OCI-LY3 (cell line): ENCODE measurements at regions not wholly inside any gene's neighbourhood (a gene's known extent, or its start where the extent isn't known, plus 50 kb on each side); places are given as distances from the start of the nearest gene placed in this dataset.

Experiments
- H2AFZ ChIP-seq: fragments of 200-600, 300-600 bp; shearing (Covaris generic); 2 replicates; pipeline ENCODE4 v1.6.0; 2014; ENCODE audit warnings: antibody characterized with exemption, low read depth, low read length
- H3K27ac ChIP-seq: fragments of 200-600, 300-600 bp; sonication (generic); 2 replicates; pipeline ENCODE4 v1.5.1; 2014; ENCODE audit warnings: mild to moderate bottlenecking, low read length, moderate library complexity, mixed read lengths
- H3K27me3 ChIP-seq: fragments of 200-600, 300-600 bp; sonication (generic); 2 replicates; pipeline ENCODE4 v1.6.1; 2014; ENCODE audit warnings: low read depth, low read length, mixed read lengths
- H3K36me3 ChIP-seq: fragments of 200-600, 300-600 bp; sonication (generic); replicated peaks from 2 replicates; pipeline ENCODE3; 2014; ENCODE audit warnings: low read depth, low read length, mixed read lengths
- H3K4me1 ChIP-seq: fragments of 300-600, 200-600 bp; sonication (generic); 2 replicates; pipeline ENCODE4 v1.6.1; 2014; ENCODE audit warnings: low read length, mixed read lengths
- H3K4me2 ChIP-seq: fragments of 200-600, 300-600 bp; sonication (generic); 2 replicates; pipeline ENCODE4 v1.6.1; 2014; ENCODE audit warnings: low read length, mixed read lengths
- H3K4me3 ChIP-seq: fragments of 300-600, 200-600 bp; sonication (generic); 2 replicates; pipeline ENCODE4 v1.5.1; 2014; ENCODE audit warnings: antibody characterized with exemption, mild to moderate bottlenecking, low read length, moderate library complexity
- H3K79me2 ChIP-seq: fragments of 300-600, 200-600 bp; shearing (Covaris generic); 2 replicates; pipeline ENCODE4 v1.6.1; 2014; ENCODE audit warnings: mild to moderate bottlenecking, low read length, mixed read lengths
- H3K9ac ChIP-seq: fragments of 300-600, 200-600 bp; shearing (Covaris generic); 2 replicates; pipeline ENCODE4 v1.6.0; 2014; ENCODE audit warnings: mild to moderate bottlenecking, low read length, moderate library complexity
- H3K9me3 ChIP-seq: fragments of 200-600, 300-600 bp; shearing (Covaris generic); 2 replicates; pipeline ENCODE4 v1.6.1; 2014; ENCODE audit warnings: low read length, mixed read lengths; ENCODE audit not compliant: insufficient read depth
- H4K20me1 ChIP-seq: fragments of 200-600, 300-600 bp; sonication (generic); 2 replicates; pipeline ENCODE4 v1.6.1; 2016; ENCODE audit warnings: low read length, mixed read lengths; ENCODE audit not compliant: insufficient read depth
- EZH2phosphoT487 ChIP-seq: fragments of 200-600 bp; shearing (Covaris generic); IDR thresholded peaks from 2 replicates; pipeline ENCODE4 v1.6.1; 2018; ENCODE audit warnings: antibody characterized with exemption, mixed run types, low read depth
- TF ChIP-seq, protein P1 (sequence below): fragments of 200-600, 300-600 bp; sonication (generic); IDR thresholded peaks from 2 replicates; pipeline ENCODE4 v1.5.1; 2014; ENCODE audit warnings: antibody characterized with exemption, low read length, low read depth

DNA sequence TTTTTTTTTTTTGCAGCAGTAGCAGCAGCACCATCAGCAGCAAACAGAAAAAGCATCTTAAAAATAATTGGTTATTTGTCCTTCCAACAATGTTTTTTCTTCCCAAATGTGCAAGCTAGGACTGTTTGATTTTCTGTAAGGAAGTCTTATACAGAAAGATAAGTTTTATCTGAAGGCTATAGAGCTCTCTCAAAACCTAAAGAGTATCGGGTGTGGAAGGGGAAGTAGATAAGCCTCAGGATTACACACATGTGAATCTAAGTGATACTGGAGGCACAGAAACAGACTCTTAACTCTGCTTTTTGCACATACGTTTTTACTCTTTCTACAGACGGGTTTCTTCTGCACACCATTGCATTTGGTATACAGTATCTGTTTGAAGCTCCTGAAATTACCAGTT lies 184.4 kb upstream of the FTMT start:
- H2AFZ ChIP-seq = no peak overlapping the region
- no peak overlapping the region for H3K27ac ChIP-seq
- H3K4me2 ChIP-seq = no peak overlapping the region
- H3K9me3 ChIP-seq = no peaks in the 10 kb centered on the region
- TF ChIP-seq EZH2phosphoT487 = no peak
- TF ChIP-seq, protein P1, sequence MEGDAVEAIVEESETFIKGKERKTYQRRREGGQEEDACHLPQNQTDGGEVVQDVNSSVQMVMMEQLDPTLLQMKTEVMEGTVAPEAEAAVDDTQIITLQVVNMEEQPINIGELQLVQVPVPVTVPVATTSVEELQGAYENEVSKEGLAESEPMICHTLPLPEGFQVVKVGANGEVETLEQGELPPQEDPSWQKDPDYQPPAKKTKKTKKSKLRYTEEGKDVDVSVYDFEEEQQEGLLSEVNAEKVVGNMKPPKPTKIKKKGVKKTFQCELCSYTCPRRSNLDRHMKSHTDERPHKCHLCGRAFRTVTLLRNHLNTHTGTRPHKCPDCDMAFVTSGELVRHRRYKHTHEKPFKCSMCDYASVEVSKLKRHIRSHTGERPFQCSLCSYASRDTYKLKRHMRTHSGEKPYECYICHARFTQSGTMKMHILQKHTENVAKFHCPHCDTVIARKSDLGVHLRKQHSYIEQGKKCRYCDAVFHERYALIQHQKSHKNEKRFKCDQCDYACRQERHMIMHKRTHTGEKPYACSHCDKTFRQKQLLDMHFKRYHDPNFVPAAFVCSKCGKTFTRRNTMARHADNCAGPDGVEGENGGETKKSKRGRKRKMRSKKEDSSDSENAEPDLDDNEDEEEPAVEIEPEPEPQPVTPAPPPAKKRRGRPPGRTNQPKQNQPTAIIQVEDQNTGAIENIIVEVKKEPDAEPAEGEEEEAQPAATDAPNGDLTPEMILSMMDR = no peak
- H3K9ac ChIP-seq = no peak overlapping the region
- no peaks in the 10 kb centered on the region for H3K79me2 ChIP-seq
- no peaks in the 10 kb centered on the region for H3K27me3 ChIP-seq
- H3K36me3 ChIP-seq = no peaks in the 10 kb centered on the region
- H3K4me3 ChIP-seq = no peak overlapping the region
- no peaks in the 10 kb centered on the region for H3K4me1 ChIP-seq
- no peaks in the 10 kb centered on the region for H4K20me1 ChIP-seq

DNA sequence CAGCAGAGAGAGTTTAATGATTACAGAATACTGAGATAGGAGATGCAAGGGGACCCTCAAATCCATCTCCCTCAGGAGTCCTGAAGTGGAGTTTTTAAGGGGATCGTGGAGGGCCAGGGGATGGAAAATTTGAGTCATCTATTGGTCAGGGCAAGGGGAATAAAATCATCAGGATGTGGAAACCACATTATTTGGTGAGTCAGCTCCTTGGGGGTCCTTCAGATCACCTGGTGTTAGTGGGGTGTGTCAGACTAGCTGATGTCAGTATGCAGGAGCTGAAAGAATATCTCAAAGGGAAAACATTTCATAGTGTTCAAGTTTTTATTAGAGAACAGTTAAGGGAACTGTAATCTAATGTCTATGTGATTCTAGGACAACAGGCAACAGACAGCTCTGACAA lies 183.0 kb upstream of the FTMT start:
- Histone ChIP-seq H3K9ac (no peak overlapping the region), H3K4me2 (no peak overlapping the region), H3K27ac (no peak overlapping the region), H3K27me3 (no peaks in the 10 kb centered on the region), H3K4me3 (no peak overlapping the region), H3K79me2 (no peaks in the 10 kb centered on the region), H2AFZ (no peak overlapping the region), H3K4me1 (no peaks in the 10 kb centered on the region), H3K9me3 (no peaks in the 10 kb centered on the region), H4K20me1 (no peaks in the 10 kb centered on the region), H3K36me3 (no peaks in the 10 kb centered on the region)
- no peak for TF ChIP-seq EZH2phosphoT487
- TF ChIP-seq, protein P1 = no peak

DNA sequence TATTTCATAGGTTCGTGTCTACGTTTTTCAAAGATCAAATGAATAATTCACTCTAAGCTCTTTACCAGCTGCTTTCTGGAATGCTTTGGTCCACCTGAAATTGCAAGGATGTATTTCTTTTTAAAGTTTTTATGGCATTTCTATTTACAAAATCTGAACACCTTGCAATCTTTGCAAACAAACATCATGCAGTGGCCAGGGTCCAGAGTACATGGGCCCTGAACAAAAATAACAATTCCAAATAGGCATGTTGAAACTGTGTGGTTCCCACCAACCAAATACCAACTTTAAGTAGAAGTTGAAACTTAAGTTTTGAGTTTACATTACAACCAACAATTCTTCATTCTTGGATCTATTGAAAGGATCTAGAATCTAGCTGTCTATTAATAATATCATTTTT lies 180.1 kb upstream of the FTMT start:
- H2AFZ ChIP-seq = no peak overlapping the region
- no peaks in the 10 kb centered on the region for H3K9me3 ChIP-seq
- no peak overlapping the region for H3K4me3 ChIP-seq
- no peaks in the 10 kb centered on the region for H3K36me3 ChIP-seq
- no peaks in the 10 kb centered on the region for H3K27me3 ChIP-seq
- no peaks in the 10 kb centered on the region for H3K79me2 ChIP-seq
- no peak overlapping the region for H3K27ac ChIP-seq
- TF ChIP-seq, protein P1 = no peak
- TF ChIP-seq EZH2phosphoT487 = no peak
- H3K9ac ChIP-seq = no peak overlapping the region
- H4K20me1 ChIP-seq = no peaks in the 10 kb centered on the region
- no peak overlapping the region for H3K4me2 ChIP-seq
- no peaks in the 10 kb centered on the region for H3K4me1 ChIP-seq

DNA sequence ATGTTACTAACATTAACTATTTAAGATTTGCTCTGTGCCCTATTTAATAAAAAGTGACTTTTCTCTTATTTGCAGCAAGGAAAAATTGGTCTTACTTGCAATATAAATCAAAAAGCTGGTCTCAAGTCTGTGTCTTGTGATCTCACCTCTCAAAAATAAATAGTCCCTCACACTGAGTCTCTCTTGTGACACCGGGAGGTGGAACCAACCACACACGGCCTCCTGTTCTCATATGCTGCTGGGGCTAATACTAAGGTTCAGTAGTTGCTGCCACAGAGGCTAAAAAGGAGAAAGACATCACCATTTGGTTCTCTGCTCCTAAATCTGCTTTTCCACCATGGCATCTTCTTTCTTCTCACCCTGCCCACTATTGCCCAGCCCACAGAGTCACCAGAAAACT lies 175.8 kb upstream of the FTMT start:
- Histone ChIP-seq H3K9me3 (no peaks in the 10 kb centered on the region), H3K27me3 (no peaks in the 10 kb centered on the region), H3K9ac (no peak overlapping the region), H3K4me2 (no peak overlapping the region), H4K20me1 (no peaks in the 10 kb centered on the region), H3K36me3 (no peaks in the 10 kb centered on the region), H3K79me2 (no peaks in the 10 kb centered on the region), H3K4me1 (no peaks in the 10 kb centered on the region), H3K4me3 (no peak overlapping the region), H2AFZ (no peak overlapping the region), H3K27ac (no peak overlapping the region)
- TF ChIP-seq EZH2phosphoT487 = no peak
- TF ChIP-seq, protein P1 = no peak
